GM21515 (cell line): ENCODE measurements at regions not wholly inside any gene's neighbourhood (a gene's known extent, or its start where the extent isn't known, plus 50 kb on each side); places are given as distances from the start of the nearest gene placed in this dataset.

Source experiments
- ATAC-seq: cut with Tn5 transposase; IDR thresholded peaks from one replicate; pipeline ENCODE4 v1.9.1; 2021; ENCODE audit not compliant: unreplicated experiment

DNA sequence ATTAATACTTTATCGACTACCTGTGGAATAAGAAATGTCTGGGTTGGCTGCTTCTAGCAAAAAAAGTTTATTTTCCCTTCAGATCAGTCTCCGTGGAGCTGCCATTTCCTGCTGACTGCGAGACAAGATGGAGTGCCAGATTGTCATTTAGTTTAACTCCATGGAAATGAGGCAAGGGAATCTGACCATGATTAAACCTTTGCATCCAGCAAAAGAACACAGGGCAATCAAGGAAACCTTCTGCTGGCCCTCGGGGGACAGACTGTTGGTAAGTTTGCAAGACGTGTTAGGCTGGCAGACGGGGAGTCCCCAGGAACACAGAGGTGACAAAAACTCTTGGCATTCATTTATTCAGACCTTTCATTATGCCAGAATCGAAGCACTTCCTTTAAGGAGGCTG is 52.2 kb upstream of the SPACA1 start:
- no peak for ATAC-seq

GRCh38 chr6:87993356-87993755 is 54.3 kb upstream of the SPACA1 start:
- ATAC-seq = no peak

- no peak for ATAC-seq
Observed at GRCh38 chr6:87990871-87991270, 56.8 kb upstream of the SPACA1 start.

- ATAC-seq = no peak
Observed at GRCh38 chr6:87982134-87982533, 65.5 kb upstream of the SPACA1 start.

DNA sequence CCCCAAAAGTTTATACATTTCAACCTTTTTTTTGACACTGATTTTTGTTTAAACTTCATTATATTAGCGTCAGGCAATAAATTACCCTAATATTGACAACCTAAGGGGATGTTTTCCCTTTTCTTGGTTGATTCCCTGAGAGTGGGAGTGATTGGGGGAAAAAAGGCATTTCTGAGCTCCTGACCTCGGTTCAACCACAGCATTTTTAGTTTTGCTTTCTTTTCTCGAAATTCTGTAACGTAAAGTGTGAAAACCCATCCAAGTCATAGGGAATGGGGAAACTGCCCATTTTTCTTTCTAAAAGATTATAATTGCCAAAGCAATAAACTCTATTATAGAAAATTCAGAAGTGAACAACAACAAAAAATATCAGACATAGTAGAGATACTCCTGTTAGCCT is 67.9 kb upstream of the SPACA1 start:
- ATAC-seq = no peak

GRCh38 chr6:87976616-87977015 is 71.0 kb upstream of the SPACA1 start:
- no peak for ATAC-seq

DNA sequence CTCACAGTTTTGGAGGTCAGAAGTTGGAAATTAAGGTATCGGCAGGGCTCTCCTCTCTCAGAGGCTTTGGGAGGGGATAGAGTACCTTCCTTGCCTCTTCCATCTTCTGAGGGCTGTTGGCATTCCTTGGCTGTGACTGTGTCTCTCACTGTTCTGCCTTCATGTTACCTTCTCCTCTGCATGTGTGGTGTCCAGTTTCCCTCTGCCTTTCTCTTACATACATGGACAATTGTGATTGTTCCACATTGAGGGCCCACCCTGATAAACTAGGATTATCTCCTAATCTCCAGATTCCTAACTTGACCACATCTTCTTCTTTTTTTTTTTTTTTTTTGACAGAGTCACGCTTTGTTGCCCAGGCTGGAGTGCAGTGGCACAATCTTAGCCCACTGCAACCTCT is 72.1 kb upstream of the SPACA1 start:
- no peak for ATAC-seq

GRCh38 chr6:87972279-87972678 is 75.4 kb upstream of the SPACA1 start:
- no peak for ATAC-seq

GRCh38 chr6:87971605-87972262 is 75.9 kb upstream of the SPACA1 start:
- no peak for ATAC-seq

DNA sequence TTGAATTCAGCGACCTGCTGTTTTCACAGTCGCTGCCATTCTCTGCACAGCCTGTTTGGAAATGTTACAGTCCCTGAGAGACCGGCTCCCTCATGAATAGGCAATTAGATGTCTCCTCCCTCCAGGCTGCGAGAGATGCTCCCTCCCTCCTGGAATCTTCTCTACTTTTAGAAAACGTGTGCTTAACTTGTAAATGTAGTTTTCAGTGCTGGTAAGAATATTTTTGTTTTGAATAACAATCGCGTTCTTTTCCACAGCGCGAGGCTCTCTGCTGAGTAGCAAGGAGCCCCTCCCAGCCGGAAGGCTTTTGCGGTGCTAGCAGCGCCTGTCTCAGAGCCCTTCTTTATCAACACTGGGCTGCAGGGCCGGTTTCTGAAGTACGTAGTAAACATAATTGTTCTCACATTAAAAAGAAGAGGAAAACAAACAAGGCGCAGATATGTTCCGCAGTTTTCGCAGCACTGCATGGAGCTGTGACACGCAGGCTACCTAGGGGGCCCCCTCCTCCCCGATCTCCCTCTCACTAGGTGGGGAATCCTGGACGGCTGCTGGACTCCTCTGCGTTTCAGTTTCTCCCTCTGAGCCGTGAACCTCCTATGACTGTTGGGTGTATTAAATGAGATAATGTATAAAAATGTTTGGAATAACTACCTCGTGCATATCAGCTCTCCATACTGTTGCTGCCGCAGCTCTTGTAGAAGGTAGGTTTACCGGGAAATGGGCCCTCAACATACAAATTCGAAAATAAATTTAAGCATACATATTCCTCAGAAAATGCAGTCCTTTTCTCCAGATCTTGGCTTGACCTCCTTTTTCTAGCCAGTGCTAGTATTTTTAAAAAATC is 79.0 kb upstream of the SPACA1 start:
- no peak for ATAC-seq

DNA sequence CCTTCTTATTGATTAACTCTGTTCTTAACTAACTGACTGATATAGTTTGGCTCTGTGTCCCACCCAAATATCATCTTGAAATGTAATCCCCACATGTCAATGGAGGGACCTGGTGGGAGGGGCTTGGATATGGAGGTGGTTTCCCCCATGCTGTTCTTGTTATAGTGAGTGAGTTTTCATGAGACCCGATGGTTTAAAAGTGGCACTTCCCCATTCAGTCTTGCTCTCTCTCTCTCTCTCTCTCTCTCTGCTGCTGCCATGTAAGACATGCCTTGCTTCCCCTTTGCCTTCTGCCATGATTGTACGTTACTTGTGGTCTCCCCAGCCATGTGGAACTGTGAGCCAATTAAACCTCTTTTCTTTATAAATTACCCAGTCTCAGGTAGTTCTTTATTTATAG is 81.8 kb upstream of the SPACA1 start:
- ATAC-seq = no peak

DNA sequence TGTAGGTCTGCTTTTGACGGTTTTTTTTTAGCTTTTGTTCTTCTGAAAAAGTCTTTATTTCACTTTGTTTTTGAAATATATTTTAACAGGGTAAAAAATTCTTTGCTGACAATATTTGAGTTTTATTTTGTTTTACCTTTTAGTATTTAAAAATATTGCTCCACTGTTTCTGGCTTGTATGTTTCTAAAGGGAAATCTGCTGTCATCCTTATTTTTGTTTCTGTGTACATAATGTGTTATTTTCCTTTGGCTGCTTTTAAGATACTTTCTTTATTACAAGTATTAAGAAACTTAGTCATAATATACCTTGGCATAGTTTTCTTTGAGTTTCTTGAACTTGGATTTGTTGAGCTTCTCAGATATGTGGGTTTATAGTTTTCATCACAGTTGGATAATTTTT is 88.6 kb upstream of the SPACA1 start:
- ATAC-seq = no peak

DNA sequence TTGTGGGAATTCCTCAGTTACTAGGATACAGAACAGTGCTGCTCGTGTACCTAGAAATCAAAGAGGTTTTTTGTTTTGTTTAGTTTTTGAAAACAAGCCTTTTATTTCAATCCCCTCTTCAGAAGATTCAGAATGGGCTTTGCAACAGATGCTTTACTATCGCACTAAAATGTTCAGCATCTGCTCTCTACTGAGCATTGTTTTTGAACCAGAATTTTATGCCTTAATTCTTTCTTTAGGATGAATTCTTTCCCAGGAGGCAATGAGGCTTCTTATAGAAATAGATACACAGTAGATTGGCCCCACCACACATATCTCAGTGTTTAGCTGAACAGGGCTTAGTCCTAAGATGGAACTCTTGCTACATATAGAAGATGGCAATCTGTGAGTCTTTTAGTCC is 95.9 kb upstream of the SPACA1 start:
- no peak for ATAC-seq

GRCh38 chr6:87950614-87951013 is 97.0 kb upstream of the SPACA1 start:
- ATAC-seq = no peak

DNA sequence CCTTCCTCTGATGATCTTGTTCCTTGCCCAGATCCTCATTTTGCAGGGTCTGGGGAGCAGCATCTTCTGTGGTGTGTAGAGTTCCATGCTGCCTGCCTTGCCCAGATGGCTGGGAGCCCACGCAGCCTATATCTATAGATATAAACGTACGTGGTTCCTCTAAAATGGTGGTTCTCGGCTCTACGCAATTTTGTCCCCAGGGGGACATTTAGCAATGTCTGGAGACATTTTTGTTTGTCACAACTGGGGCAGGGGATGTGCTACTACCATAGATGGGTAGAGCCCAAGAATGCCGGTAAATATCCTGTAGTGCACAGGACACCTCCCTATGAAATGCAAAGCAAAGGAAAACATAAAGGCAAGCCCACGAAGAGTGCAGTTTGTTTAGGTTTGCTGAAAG is 98.4 kb upstream of the SPACA1 start:
- no peak for ATAC-seq

DNA sequence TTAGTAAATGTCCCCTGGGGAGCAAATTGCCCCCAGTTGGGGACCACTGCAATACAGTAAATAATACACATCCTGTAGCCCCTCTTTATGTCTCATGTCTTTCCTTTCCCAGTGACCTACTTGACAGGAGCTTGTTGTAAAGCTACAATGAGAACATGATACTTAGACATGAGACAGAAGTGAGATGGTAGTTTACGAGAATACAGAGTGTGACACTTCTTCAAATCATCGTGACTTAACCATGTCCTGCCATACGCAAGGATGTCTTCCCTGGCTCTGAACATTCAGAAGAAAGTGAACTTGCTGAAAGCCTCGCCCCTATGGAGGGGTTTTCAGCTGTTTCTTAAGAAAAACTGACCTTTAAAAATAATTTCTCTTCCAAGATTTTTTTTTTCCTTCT is 101.0 kb upstream of the SPACA1 start:
- ATAC-seq = no peak

DNA sequence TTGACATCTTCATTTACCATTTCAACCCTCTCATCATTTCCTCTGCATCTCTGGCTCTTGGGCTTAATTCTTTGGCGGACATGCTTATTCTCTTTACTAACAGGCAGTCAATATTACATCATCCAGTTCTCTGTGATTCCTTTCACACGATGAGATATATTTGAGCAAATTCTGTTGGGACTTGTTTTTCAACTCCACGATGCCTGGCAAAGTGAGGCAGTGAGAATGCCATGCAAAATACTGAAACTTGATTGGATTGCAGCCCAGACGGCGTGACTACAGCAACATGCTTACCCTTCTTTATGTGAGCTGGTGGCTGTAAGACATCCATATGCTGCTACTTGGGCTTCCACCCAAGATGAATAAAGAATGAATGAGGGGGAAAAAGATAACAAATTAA is 101.7 kb upstream of the SPACA1 start:
- ATAC-seq = no peak

DNA sequence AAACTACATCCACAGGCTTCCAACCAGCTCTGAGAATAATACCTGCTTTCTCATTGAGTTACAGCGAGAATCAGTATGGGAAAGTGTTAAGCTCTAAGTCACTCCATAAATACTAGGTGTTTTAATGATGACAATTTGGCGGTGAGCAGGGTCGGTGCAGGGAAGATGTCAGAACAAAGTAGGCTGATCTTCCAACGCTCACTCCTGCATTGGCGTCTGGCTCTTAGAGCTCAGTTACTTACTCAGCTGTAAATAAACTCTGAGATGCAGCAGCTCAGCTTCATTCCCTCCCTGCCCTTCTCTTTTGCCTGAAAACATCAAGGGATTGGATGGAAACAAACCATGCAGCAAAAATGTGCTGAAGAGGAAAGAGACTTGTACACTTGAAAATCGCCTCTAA is 102.5 kb upstream of the SPACA1 start:
- ATAC-seq = no peak

DNA sequence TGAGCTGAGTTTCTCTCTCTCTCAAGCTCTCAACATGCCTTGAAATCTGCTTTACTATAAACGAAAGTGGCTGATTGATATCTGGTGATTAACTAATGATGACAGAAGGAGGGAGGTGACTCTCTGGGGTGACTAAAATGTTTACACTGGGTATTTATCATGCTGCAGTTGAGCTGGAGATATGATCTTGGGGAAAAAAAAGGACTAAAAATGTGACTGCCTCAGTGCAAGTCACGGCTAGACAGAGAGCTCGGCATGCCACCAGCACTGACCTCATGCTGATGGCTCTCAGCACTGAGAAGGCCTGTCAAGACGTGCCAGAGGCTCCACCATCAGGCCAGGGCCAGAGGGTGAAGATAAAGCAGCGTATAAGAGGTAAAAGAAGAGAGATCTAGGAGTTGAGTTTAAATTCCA is 103.1 kb upstream of the SPACA1 start:
- ATAC-seq = no peak

GRCh38 chr6:87943191-87943590 is 104.5 kb upstream of the SPACA1 start:
- no peak for ATAC-seq

GRCh38 chr6:87941556-87942358 is 105.9 kb upstream of the SPACA1 start:
- no peak for ATAC-seq

DNA sequence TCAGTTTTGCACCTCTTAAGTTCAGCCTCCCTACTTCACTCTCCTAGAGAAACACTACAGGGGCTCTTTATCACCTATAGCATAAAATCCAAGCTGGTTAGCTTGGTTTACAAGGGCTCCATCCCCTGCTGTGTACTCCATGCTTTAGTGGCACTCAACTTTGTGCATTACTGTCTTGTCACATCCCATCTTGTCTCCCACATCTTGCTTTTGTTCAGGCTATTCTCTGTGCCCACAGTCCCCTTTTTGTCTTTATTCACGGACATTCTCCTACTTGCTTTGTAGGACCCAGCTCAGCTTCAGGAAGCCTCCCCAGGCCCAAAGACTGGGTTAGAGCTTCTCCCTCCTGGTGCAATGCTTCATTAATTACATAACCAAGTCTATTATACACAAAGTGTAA is 107.9 kb upstream of the SPACA1 start:
- ATAC-seq = no peak
